SU-DHL-6 (cell line): ENCODE measurements at regions not wholly inside any gene's neighbourhood (a gene's known extent, or its start where the extent isn't known, plus 50 kb on each side); places are given as distances from the start of the nearest gene placed in this dataset.

Source experiments
- H2AFZ ChIP-seq: fragments of 200-600 bp; sonication (generic); 2 replicates; pipeline ENCODE4 v1.6.1; 2014; ENCODE audit warnings: low read depth, mild to moderate bottlenecking, moderate library complexity, mixed read lengths, antibody characterized with exemption, low read length; ENCODE audit not compliant: severe bottlenecking
- H3F3A ChIP-seq: fragments of 200-600 bp; shearing (Covaris generic); 2 replicates; pipeline ENCODE4 v1.6.0; 2016; ENCODE audit warnings: antibody characterized with exemption, mild to moderate bottlenecking; ENCODE audit not compliant: insufficient read depth
- H3K27ac ChIP-seq: fragments of 200-600 bp; sonication (generic); 2 replicates; pipeline ENCODE4 v1.5.1; 2016; ENCODE audit warnings: low read depth, mild to moderate bottlenecking, low read length, moderate library complexity, mixed read lengths
- H3K27me3 ChIP-seq: fragments of 200-600 bp; sonication (generic), shearing (Covaris generic); 2 replicates; pipeline ENCODE4 v1.6.0; 2014; ENCODE audit warnings: mild to moderate bottlenecking, low read length
- H3K36me3 ChIP-seq: fragments of 200-600 bp; sonication (generic); 2 replicates; pipeline ENCODE4 v1.6.1; 2014; ENCODE audit warnings: mild to moderate bottlenecking, low read length, mixed read lengths
- H3K4me2 ChIP-seq: fragments of 300-600, 200-600 bp; shearing (Covaris generic), sonication (generic); 2 replicates; pipeline ENCODE4 v1.6.0; 2014; ENCODE audit warnings: low read length, low read depth, mild to moderate bottlenecking; ENCODE audit not compliant: poor library complexity, severe bottlenecking
- H3K4me3 ChIP-seq: fragments of 200-600 bp; sonication (generic); 2 replicates; pipeline ENCODE4 v1.5.1; 2014; ENCODE audit warnings: antibody characterized with exemption, low read length, mild to moderate bottlenecking, mixed read lengths; ENCODE audit not compliant: insufficient read depth, poor library complexity, severe bottlenecking
- H3K79me2 ChIP-seq: fragments of 200-600 bp; sonication (generic); 2 replicates; pipeline ENCODE4 v1.6.1; 2014; ENCODE audit warnings: mild to moderate bottlenecking, low read length, moderate library complexity; ENCODE audit not compliant: insufficient read depth
- H3K9ac ChIP-seq: fragments of 200-600 bp; sonication (generic); 2 replicates; pipeline ENCODE4 v1.7.0; 2014; ENCODE audit warnings: mild to moderate bottlenecking, low read length
- H3K9me2 ChIP-seq: fragments of 200-600 bp; sonication (generic); replicated peaks from 2 replicates; pipeline ENCODE4 v1.6.1; 2014; ENCODE audit warnings: low read length; ENCODE audit not compliant: insufficient read depth
- H3K9me3 ChIP-seq: fragments of 200-600 bp; sonication (generic); 2 replicates; pipeline ENCODE4 v1.6.1; 2014; ENCODE audit warnings: low read length, mixed read lengths; ENCODE audit not compliant: insufficient read depth
- H4K20me1 ChIP-seq: fragments of 200-600 bp; sonication (generic); 2 replicates; pipeline ENCODE4 v1.6.1; 2014; ENCODE audit warnings: low read depth, mild to moderate bottlenecking, antibody characterized with exemption, low read length, moderate library complexity, mixed read lengths
- EZH2phosphoT487 ChIP-seq: fragments of 200-600 bp; sonication (generic), shearing (Covaris generic); conservative IDR thresholded peaks from 2 replicates; pipeline ENCODE4 v1.6.1; 2018; ENCODE audit warnings: mild to moderate bottlenecking, antibody characterized with exemption, low read length, moderate library complexity, mixed read lengths
- TF ChIP-seq, protein P1 (sequence below): fragments of 200-600 bp; sonication (generic); IDR thresholded peaks from one replicate; pipeline ENCODE4 v1.5.1; 2017; ENCODE audit warnings: antibody characterized with exemption, mild to moderate bottlenecking, low read length, moderate library complexity; ENCODE audit not compliant: insufficient read depth, poor library complexity, severe bottlenecking

DNA sequence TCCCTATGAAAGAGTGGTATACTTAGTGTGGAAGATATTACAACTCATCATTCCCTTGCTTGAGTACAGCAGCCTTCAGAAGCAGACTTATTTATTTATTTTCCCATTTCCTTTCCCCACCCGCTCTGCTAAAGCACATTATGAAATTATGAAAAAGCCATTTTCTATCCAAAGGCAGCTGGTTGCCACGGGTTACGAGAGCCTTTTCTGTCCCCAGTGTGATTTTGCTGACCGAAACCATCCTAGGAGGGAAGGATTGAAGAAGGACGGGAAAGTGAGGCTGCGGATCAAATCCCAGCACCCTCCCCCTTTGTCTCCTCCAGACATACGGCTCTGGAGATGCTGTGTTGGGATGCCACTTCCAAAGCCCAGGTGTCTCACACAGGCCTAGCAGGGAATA lies 246.9 kb downstream of the TLR4 start:
- Histone ChIP-seq H3K36me3 (no peaks in the 10 kb centered on the region), H3K9me3 (no peaks in the 10 kb centered on the region), H3K4me2 (no peak overlapping the region), H3K27ac (no peak overlapping the region), H3K4me3 (no peak overlapping the region), H3F3A (no peaks in the 10 kb centered on the region), H3K79me2 (no peaks in the 10 kb centered on the region), H4K20me1 (no peaks in the 10 kb centered on the region), H3K27me3 (no peaks in the 10 kb centered on the region), H2AFZ (no peak overlapping the region), H3K9ac (no peak overlapping the region), H3K9me2 (no peaks in the 10 kb centered on the region; the same call in 1 of the 2 replicates)
- TF ChIP-seq, protein P1, sequence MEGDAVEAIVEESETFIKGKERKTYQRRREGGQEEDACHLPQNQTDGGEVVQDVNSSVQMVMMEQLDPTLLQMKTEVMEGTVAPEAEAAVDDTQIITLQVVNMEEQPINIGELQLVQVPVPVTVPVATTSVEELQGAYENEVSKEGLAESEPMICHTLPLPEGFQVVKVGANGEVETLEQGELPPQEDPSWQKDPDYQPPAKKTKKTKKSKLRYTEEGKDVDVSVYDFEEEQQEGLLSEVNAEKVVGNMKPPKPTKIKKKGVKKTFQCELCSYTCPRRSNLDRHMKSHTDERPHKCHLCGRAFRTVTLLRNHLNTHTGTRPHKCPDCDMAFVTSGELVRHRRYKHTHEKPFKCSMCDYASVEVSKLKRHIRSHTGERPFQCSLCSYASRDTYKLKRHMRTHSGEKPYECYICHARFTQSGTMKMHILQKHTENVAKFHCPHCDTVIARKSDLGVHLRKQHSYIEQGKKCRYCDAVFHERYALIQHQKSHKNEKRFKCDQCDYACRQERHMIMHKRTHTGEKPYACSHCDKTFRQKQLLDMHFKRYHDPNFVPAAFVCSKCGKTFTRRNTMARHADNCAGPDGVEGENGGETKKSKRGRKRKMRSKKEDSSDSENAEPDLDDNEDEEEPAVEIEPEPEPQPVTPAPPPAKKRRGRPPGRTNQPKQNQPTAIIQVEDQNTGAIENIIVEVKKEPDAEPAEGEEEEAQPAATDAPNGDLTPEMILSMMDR: no peak
- TF ChIP-seq EZH2phosphoT487: no peak

DNA sequence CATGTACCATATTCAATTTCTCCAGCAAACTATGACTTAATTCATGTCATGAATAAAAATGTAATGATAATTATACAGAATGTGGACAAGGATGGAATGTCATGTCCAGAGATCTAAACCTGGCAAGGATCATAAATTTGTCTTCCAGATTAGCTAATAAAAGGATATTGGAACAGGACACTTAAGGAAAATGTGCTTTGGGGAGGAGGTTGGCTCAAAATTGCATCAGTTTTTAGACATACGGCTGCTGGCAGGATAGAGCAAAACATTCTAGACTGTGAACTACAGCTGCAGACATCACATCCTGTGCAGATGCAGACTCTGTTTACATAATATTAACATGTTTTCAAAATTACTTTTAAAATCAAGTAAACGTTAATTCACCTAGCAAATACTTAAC lies 248.4 kb downstream of the TLR4 start:
- Histone ChIP-seq H3K27ac (no peak overlapping the region), H4K20me1 (no peaks in the 10 kb centered on the region), H3K9ac (no peak overlapping the region), H3K9me3 (no peaks in the 10 kb centered on the region), H3K4me2 (no peak overlapping the region), H3K9me2 (no peaks in the 10 kb centered on the region; the same call in 1 of the 2 replicates), H3K79me2 (no peaks in the 10 kb centered on the region), H3F3A (no peaks in the 10 kb centered on the region), H3K4me3 (no peak overlapping the region), H3K36me3 (no peaks in the 10 kb centered on the region), H3K27me3 (no peaks in the 10 kb centered on the region), H2AFZ (no peak overlapping the region)
- TF ChIP-seq, protein P1: no peak
- TF ChIP-seq EZH2phosphoT487: no peak

DNA sequence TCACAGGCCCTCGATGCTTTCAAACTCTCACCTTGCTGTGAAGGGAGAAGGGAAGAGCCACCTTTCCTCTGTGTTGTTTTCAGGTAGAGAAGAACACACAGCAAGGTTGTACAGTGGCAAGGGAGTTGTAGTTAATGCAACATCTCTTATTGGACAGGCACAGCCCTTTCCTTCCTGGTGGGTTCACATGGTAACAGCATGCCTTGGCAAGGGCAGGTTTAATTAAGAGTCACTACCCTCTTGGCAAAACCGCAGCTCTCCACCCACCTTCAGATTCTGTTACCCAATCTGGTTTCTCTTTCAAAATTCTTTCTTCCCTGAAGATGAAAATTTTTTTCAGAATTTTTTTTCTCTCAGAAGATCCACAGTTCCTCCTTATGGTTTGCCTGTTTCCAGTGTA lies 253.1 kb downstream of the TLR4 start:
- H3K9me2 ChIP-seq: no peaks in the 10 kb centered on the region; the same call in 1 of the 2 replicates
- H3K4me3 ChIP-seq: no peak overlapping the region
- H4K20me1 ChIP-seq: no peaks in the 10 kb centered on the region
- H3K9me3 ChIP-seq: no peaks in the 10 kb centered on the region
- no peaks in the 10 kb centered on the region for H3K36me3 ChIP-seq
- H3K4me2 ChIP-seq: no peak overlapping the region
- H3F3A ChIP-seq: no peaks in the 10 kb centered on the region
- H2AFZ ChIP-seq: no peak overlapping the region
- no peak for TF ChIP-seq EZH2phosphoT487
- TF ChIP-seq, protein P1: no peak
- H3K9ac ChIP-seq: no peak overlapping the region
- no peaks in the 10 kb centered on the region for H3K79me2 ChIP-seq
- no peak overlapping the region for H3K27ac ChIP-seq
- no peaks in the 10 kb centered on the region for H3K27me3 ChIP-seq

DNA sequence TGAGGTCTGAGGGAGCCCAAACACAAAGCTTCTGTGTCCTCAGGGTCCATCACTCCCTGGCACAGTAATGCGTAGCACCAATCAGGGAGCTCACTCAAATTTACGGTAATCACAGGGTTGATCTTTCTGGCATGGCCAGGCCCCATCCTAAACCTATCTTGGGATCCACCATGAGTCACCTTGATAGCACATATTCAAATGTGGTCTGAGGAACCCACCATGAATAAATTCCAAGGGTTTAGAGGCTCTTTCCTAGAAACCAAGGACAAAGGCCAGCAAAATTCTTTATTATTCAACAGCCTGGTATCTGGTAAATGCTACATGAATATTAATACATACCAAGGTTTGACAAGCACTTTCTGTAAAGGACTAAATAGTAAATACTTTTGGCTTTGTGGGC lies 254.5 kb downstream of the TLR4 start:
- Histone ChIP-seq H3K36me3 (no peaks in the 10 kb centered on the region), H3K27ac (no peak overlapping the region), H3F3A (no peaks in the 10 kb centered on the region), H2AFZ (no peak overlapping the region), H3K9me2 (no peaks in the 10 kb centered on the region; the same call in 1 of the 2 replicates), H4K20me1 (no peaks in the 10 kb centered on the region), H3K4me2 (no peak overlapping the region), H3K79me2 (no peaks in the 10 kb centered on the region), H3K9ac (no peak overlapping the region), H3K9me3 (no peaks in the 10 kb centered on the region), H3K4me3 (no peak overlapping the region), H3K27me3 (no peaks in the 10 kb centered on the region)
- no peak for TF ChIP-seq EZH2phosphoT487
- TF ChIP-seq, protein P1: no peak
